T-helper 17 cell (primary cell): ENCODE measurements at regions not wholly inside any gene's neighbourhood (a gene's known extent, or its start where the extent isn't known, plus 50 kb on each side); places are given as distances from the start of the nearest gene placed in this dataset.

Source experiments
- ATAC-seq: fragments of 150-1000 bp; cut with Tn5 transposase; 2 replicates; pipeline ENCODE4 v1.10.0; 2021; ENCODE audit warnings: mild to moderate bottlenecking, moderate library complexity
- DNase-seq, 3 donors: peaks; one replicate each; pipeline versions ENCODE4 v3.0.0 to v3.0.0-alpha.2; 2020 to 2021
- H3K9me3 ChIP-seq: one replicate; pipeline ENCODE4 v1.7.0; 2013; ENCODE audit warnings: low read length, mild to moderate bottlenecking; ENCODE audit not compliant: control insufficient read depth, poor library complexity, severe bottlenecking
- H3K27ac Mint-ChIP-seq: one replicate; pipeline ENCODE4 v1.8.0; 2022; ENCODE audit warnings: mild to moderate bottlenecking, moderate library complexity, mixed read lengths
- H3K27me3 Mint-ChIP-seq: one replicate; pipeline ENCODE4 v1.8.0; 2022; ENCODE audit warnings: mixed read lengths
- H3K36me3 Mint-ChIP-seq: one replicate; pipeline ENCODE4 v1.8.0; 2022; ENCODE audit warnings: low read depth, mixed read lengths
- H3K4me1 Mint-ChIP-seq: one replicate; pipeline ENCODE4 v1.8.0; 2022; ENCODE audit warnings: mild to moderate bottlenecking, mixed read lengths
- H3K4me3 Mint-ChIP-seq: one replicate; pipeline ENCODE4 v1.8.0; 2022; ENCODE audit warnings: mild to moderate bottlenecking, moderate library complexity, mixed read lengths

GRCh38 chr9:115759426-115759825 lies 394.2 kb upstream of the PAPPA start:
- H3K27ac Mint-ChIP-seq, result no peak overlapping the region
- ATAC-seq, result no peak
- H3K27me3 Mint-ChIP-seq, result no peaks in the 10 kb centered on the region

GRCh38 chr9:115764645-115765044 lies 388.9 kb upstream of the PAPPA start:
- H3K36me3 Mint-ChIP-seq, result no peaks in the 10 kb centered on the region
- no peak overlapping the region for H3K4me3 Mint-ChIP-seq

More at GRCh38 chr9:115759426-115759825, 394.2 kb upstream of the PAPPA start:
- Mint-ChIP-seq H3K4me1 (no peaks in the 10 kb centered on the region), H3K36me3 (no peaks in the 10 kb centered on the region), H3K4me3 (no peak overlapping the region)
- DNase-seq, result no peak
- no peaks in the 10 kb centered on the region for H3K9me3 ChIP-seq

GRCh38 chr9:115765060-115765459 lies 388.5 kb upstream of the PAPPA start:
- Mint-ChIP-seq H3K4me1 (no peaks in the 10 kb centered on the region), H3K36me3 (no peaks in the 10 kb centered on the region), H3K27ac (no peak overlapping the region), H3K27me3 (no peaks in the 10 kb centered on the region), H3K4me3 (no peak overlapping the region)
- H3K9me3 ChIP-seq, result peaks cover 3% of the 10 kb centered on the region
- ATAC-seq (no peak), DNase-seq (no peak)

More at GRCh38 chr9:115764645-115765044, 388.9 kb upstream of the PAPPA start:
- Mint-ChIP-seq H3K27ac (no peak overlapping the region), H3K27me3 (no peaks in the 10 kb centered on the region), H3K4me1 (no peaks in the 10 kb centered on the region)
- H3K9me3 ChIP-seq, result peaks cover 3% of the 10 kb centered on the region
- DNase-seq (no peak), ATAC-seq (no peak)

- no peaks in the 10 kb centered on the region for H3K27me3 Mint-ChIP-seq
- DNase-seq (no peak), ATAC-seq (no peak)
- no peak overlapping the region for H3K4me3 Mint-ChIP-seq
- no peaks in the 10 kb centered on the region for H3K4me1 Mint-ChIP-seq
- H3K27ac Mint-ChIP-seq, result no peak overlapping the region
- H3K9me3 ChIP-seq, result peaks cover 3% of the 10 kb centered on the region
- H3K36me3 Mint-ChIP-seq, result no peaks in the 10 kb centered on the region
Measured at GRCh38 chr9:115766370-115766955, 387.1 kb upstream of the PAPPA start.

- no peaks in the 10 kb centered on the region for H3K9me3 ChIP-seq
- no peak for ATAC-seq
- Mint-ChIP-seq H3K36me3 (no peaks in the 10 kb centered on the region), H3K4me1 (no peaks in the 10 kb centered on the region), H3K27ac (no peak overlapping the region), H3K4me3 (no peak overlapping the region), H3K27me3 (no peaks in the 10 kb centered on the region)
- DNase-seq, result no peak
Measured at GRCh38 chr9:115770521-115770920, 383.1 kb upstream of the PAPPA start.

GRCh38 chr9:115775659-115776058 lies 377.9 kb upstream of the PAPPA start:
- H3K4me1 Mint-ChIP-seq, result no peaks in the 10 kb centered on the region
- no peak overlapping the region for H3K27ac Mint-ChIP-seq
- H3K36me3 Mint-ChIP-seq, result no peaks in the 10 kb centered on the region
- DNase-seq (no peak), ATAC-seq (no peak)
- no peak overlapping the region for H3K4me3 Mint-ChIP-seq
- H3K9me3 ChIP-seq, result no peaks in the 10 kb centered on the region
- no peaks in the 10 kb centered on the region for H3K27me3 Mint-ChIP-seq

- no peaks in the 10 kb centered on the region for H3K4me1 Mint-ChIP-seq
- DNase-seq (no peak), ATAC-seq (no peak)
- no peak overlapping the region for H3K4me3 Mint-ChIP-seq
- no peaks in the 10 kb centered on the region for H3K9me3 ChIP-seq
- H3K27me3 Mint-ChIP-seq, result no peaks in the 10 kb centered on the region
- no peak overlapping the region for H3K27ac Mint-ChIP-seq
- H3K36me3 Mint-ChIP-seq, result no peaks in the 10 kb centered on the region
Measured at GRCh38 chr9:115777610-115778009, 376.0 kb upstream of the PAPPA start.

GRCh38 chr9:115781070-115781736 lies 372.4 kb upstream of the PAPPA start:
- no peak for DNase-seq
- H3K27ac Mint-ChIP-seq, result no peak overlapping the region
- no peaks in the 10 kb centered on the region for H3K9me3 ChIP-seq
- no peaks in the 10 kb centered on the region for H3K36me3 Mint-ChIP-seq
- no peaks in the 10 kb centered on the region for H3K27me3 Mint-ChIP-seq
- H3K4me3 Mint-ChIP-seq, result no peak overlapping the region
- no peaks in the 10 kb centered on the region for H3K4me1 Mint-ChIP-seq
- ATAC-seq, result no peak

GRCh38 chr9:115786321-115786720 lies 367.3 kb upstream of the PAPPA start:
- H3K27ac Mint-ChIP-seq, result no peak overlapping the region
- H3K4me3 Mint-ChIP-seq, result no peak overlapping the region
- H3K4me1 Mint-ChIP-seq, result no peaks in the 10 kb centered on the region
- no peaks in the 10 kb centered on the region for H3K36me3 Mint-ChIP-seq
- no peak for ATAC-seq
- no peaks in the 10 kb centered on the region for H3K9me3 ChIP-seq
- H3K27me3 Mint-ChIP-seq, result no peaks in the 10 kb centered on the region
- DNase-seq, result no peak

GRCh38 chr9:115790520-115790919 lies 363.1 kb upstream of the PAPPA start:
- no peak overlapping the region for H3K4me3 Mint-ChIP-seq
- H3K36me3 Mint-ChIP-seq, result no peaks in the 10 kb centered on the region
- no peak overlapping the region for H3K27ac Mint-ChIP-seq
- DNase-seq, result no peak
- no peaks in the 10 kb centered on the region for H3K4me1 Mint-ChIP-seq
- no peaks in the 10 kb centered on the region for H3K27me3 Mint-ChIP-seq
- no peaks in the 10 kb centered on the region for H3K9me3 ChIP-seq
- no peak for ATAC-seq

- ATAC-seq, result no peak
- DNase-seq, result no peak
Measured at GRCh38 chr9:115794921-115795475, 358.6 kb upstream of the PAPPA start.

GRCh38 chr9:115799734-115800133 lies 353.9 kb upstream of the PAPPA start:
- no peak for ATAC-seq
- Mint-ChIP-seq H3K36me3 (no peaks in the 10 kb centered on the region), H3K27ac (no peak overlapping the region)

More at GRCh38 chr9:115794921-115795475, 358.6 kb upstream of the PAPPA start:
- H3K27me3 Mint-ChIP-seq, result no peaks in the 10 kb centered on the region
- H3K9me3 ChIP-seq, result no peaks in the 10 kb centered on the region
- no peak overlapping the region for H3K27ac Mint-ChIP-seq
- no peak overlapping the region for H3K4me3 Mint-ChIP-seq
- no peaks in the 10 kb centered on the region for H3K4me1 Mint-ChIP-seq
- no peaks in the 10 kb centered on the region for H3K36me3 Mint-ChIP-seq

GRCh38 chr9:115804206-115804605 lies 349.4 kb upstream of the PAPPA start:
- Mint-ChIP-seq H3K27ac (no peak overlapping the region), H3K27me3 (no peaks in the 10 kb centered on the region), H3K36me3 (no peaks in the 10 kb centered on the region), H3K4me1 (no peaks in the 10 kb centered on the region), H3K4me3 (no peak overlapping the region)
- H3K9me3 ChIP-seq, result no peaks in the 10 kb centered on the region
- DNase-seq, result no peak
- no peak for ATAC-seq

More at GRCh38 chr9:115799734-115800133, 353.9 kb upstream of the PAPPA start:
- no peaks in the 10 kb centered on the region for H3K27me3 Mint-ChIP-seq
- no peak for DNase-seq
- H3K4me1 Mint-ChIP-seq, result no peaks in the 10 kb centered on the region
- H3K4me3 Mint-ChIP-seq, result no peak overlapping the region
- no peaks in the 10 kb centered on the region for H3K9me3 ChIP-seq

GRCh38 chr9:115808108-115808507 lies 345.5 kb upstream of the PAPPA start:
- ATAC-seq, result no peak
- Mint-ChIP-seq H3K27me3 (no peaks in the 10 kb centered on the region), H3K36me3 (no peaks in the 10 kb centered on the region), H3K4me3 (no peak overlapping the region), H3K27ac (no peak overlapping the region), H3K4me1 (no peaks in the 10 kb centered on the region)
- peaks cover 2% of the 10 kb centered on the region for H3K9me3 ChIP-seq
- DNase-seq, result no peak
